GM23248 (cell line): ENCODE measurements at regions not wholly inside any gene's neighbourhood (a gene's known extent, or its start where the extent isn't known, plus 50 kb on each side); places are given as distances from the start of the nearest gene placed in this dataset.

Source experiments
- DNase-seq: peaks from one replicate; pipeline ENCODE4 v3.0.0-alpha.2; 2015
- H2AFZ ChIP-seq: fragments of 200-600 bp; sonication (generic); 2 replicates; pipeline ENCODE4 v1.6.1; 2016; ENCODE audit warnings: antibody characterized with exemption
- H3F3A ChIP-seq: fragments of 200-600 bp; sonication (generic); 2 replicates; pipeline ENCODE4 v1.6.1; 2016; ENCODE audit warnings: mild to moderate bottlenecking, antibody characterized with exemption, mixed run types; ENCODE audit not compliant: insufficient read depth
- H3K27ac ChIP-seq: fragments of 200-600 bp; sonication (generic); 2 replicates; pipeline ENCODE4 v1.5.1; 2016; ENCODE audit warnings: mild to moderate bottlenecking
- H3K27me3 ChIP-seq: fragments of 200-600 bp; sonication (generic); replicated peaks from 2 replicates; pipeline ENCODE4 v1.6.1; 2016; ENCODE audit warnings: mild to moderate bottlenecking; ENCODE audit not compliant: insufficient read depth
- H3K36me3 ChIP-seq: fragments of 200-600 bp; sonication (generic); 2 replicates; pipeline ENCODE4 v1.6.1; 2016; ENCODE audit warnings: low read depth, mild to moderate bottlenecking
- H3K4me1 ChIP-seq: fragments of 200-600 bp; sonication (generic); 2 replicates; pipeline ENCODE4 v1.6.1; 2016; ENCODE audit warnings: mild to moderate bottlenecking; ENCODE audit not compliant: insufficient read depth
- H3K4me2 ChIP-seq: fragments of 200-600 bp; sonication (generic); one replicate; pipeline ENCODE4 v1.6.1; 2016; ENCODE audit warnings: mild to moderate bottlenecking; ENCODE audit not compliant: unreplicated experiment
- H3K4me3 ChIP-seq: fragments of 200-600 bp; sonication (generic); 2 replicates; pipeline ENCODE4 v1.5.1; 2016; ENCODE audit warnings: mild to moderate bottlenecking
- H3K79me2 ChIP-seq: fragments of 200-600 bp; sonication (generic); 2 replicates; pipeline ENCODE4 v1.6.1; 2016; ENCODE audit warnings: mild to moderate bottlenecking; ENCODE audit not compliant: insufficient read depth
- H3K9ac ChIP-seq: fragments of 200-600 bp; sonication (generic); 2 replicates; pipeline ENCODE4 v1.6.1; 2016; ENCODE audit warnings: mild to moderate bottlenecking
- H3K9me2 ChIP-seq: fragments of 200-600 bp; sonication (generic); 2 replicates; pipeline ENCODE4 v1.6.1; 2016; ENCODE audit warnings: mixed run types, mild to moderate bottlenecking, moderate library complexity; ENCODE audit not compliant: insufficient read depth
- H3K9me3 ChIP-seq: fragments of 200-600 bp; sonication (generic); one replicate; pipeline ENCODE4 v1.6.1; 2017; ENCODE audit warnings: low read depth
- H4K20me1 ChIP-seq: fragments of 200-600 bp; sonication (generic); 2 replicates; pipeline ENCODE4 v1.6.0; 2016; ENCODE audit not compliant: insufficient read depth
- EZH2 ChIP-seq: fragments of 200-600 bp; sonication (generic); IDR thresholded peaks from 2 replicates; pipeline ENCODE4 v1.6.1; 2018; ENCODE audit warnings: antibody characterized with exemption, mild to moderate bottlenecking; ENCODE audit not compliant: insufficient read depth, poor library complexity, severe bottlenecking
- EZH2phosphoT487 ChIP-seq: fragments of 200-600 bp; sonication (generic); IDR thresholded peaks from 2 replicates; pipeline ENCODE4 v1.6.1; 2018; ENCODE audit warnings: antibody characterized with exemption, moderate library complexity, mild to moderate bottlenecking, low read depth; ENCODE audit not compliant: insufficient read depth
- WGBS, 2 experiments: methylation state at CpG; one replicate each; pipeline ENCODE4 v1.1.6; 2015 to 2017; ENCODE audit warnings: low lambda C conversion rate in 2 of 2, low coverage in 1 of 2; ENCODE audit errors: missing lambda C conversion rate in 2 of 2; 5-methylcytosine and 5-hydroxymethylcytosine counted together
- in situ Hi-C: fragments of 300-500 bp; cut with MboI; formaldehyde crosslinking; loops from 2 replicates; pipeline ENCODE4 v1.15.0; 2020

DNA sequence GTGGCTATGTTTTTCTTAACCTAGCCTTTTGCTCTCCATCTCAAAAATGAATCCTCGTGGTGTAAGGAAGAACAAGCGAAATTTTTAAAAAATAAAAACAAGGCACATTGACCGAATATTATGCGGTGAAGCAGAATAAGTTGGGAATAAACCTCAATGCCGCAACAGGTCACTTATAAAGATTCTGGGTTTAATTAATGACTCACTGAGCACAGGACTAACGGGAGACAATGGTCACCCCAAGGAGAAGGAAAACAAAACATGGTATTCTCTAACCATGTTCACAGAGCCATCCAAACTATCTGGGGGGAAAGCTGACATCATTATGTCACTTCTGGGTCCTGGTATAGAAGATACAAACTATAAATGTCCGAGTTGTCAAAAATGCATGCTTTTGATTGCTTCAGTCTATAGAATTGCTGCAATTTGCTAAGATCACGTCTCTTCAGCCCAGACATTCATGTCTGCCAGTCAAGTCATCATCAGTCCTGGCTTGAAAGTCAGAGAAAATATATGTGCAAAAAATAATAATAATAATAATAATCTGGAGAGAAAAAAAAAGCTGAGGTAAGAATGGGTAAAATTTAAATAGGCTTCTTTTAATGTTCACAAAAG lies 280.6 kb downstream of the NR2F1-AS1 start:
- TF ChIP-seq EZH2phosphoT487 = no peak
- TF ChIP-seq EZH2 = no peak
- in situ Hi-C loops = no loop called here
- H4K20me1 ChIP-seq = no peaks in the 10 kb centered on the region
- H3K9me3 ChIP-seq = no peaks in the 10 kb centered on the region
- no peaks in the 10 kb centered on the region for H3K27me3 ChIP-seq
- DNase-seq = no peak
- no peak overlapping the region for H2AFZ ChIP-seq
- no peak overlapping the region for H3K27ac ChIP-seq
- H3K4me3 ChIP-seq = no peak overlapping the region
- WGBS, 2 experiments = 83 to 85% methylated on average over 8 of the region's 8 CpGs
- peaks cover 9% of the 10 kb centered on the region; the same call in 1 of the 2 replicates for H3F3A ChIP-seq
- peaks cover 12% of the 10 kb centered on the region; the same call in 1 of the 2 replicates for H3K4me1 ChIP-seq
- H3K79me2 ChIP-seq = no peaks in the 10 kb centered on the region
- no peaks in the 10 kb centered on the region for H3K9me2 ChIP-seq
- no peak overlapping the region for H3K9ac ChIP-seq
- no peaks in the 10 kb centered on the region for H3K36me3 ChIP-seq
- no peak overlapping the region for H3K4me2 ChIP-seq

DNA sequence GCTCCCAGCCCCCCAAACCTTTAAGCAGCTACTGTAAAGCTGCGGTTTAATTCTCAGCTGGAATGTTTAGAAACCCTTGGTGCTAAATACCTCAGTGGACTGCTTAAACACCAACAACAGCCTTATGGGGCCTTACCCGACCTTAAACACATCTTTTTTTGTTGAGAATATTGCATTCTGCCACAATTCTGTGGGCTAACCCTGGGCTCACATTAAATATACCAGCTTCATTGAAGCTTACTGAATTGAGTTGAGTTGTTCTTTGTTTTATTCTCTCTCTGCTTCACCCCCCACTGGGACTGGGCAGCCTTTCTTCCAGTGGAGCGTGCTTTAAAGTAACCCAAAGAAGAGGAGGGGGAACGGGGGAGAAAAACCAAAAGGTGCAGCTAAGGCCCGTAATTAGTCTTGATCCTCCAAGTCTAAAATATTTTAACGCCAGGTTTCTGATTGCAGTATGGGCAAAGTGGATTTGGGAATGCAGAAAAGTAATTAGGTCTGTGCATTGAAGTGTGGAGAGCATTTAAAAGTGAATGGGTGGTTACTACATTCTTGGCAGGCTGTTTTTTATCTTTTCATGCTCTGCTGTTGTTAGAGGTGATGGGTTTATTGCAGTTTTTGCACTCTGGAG lies 281.2 kb downstream of the NR2F1-AS1 start:
- H2AFZ ChIP-seq = no peak overlapping the region
- H3K9ac ChIP-seq = no peak overlapping the region
- H3K4me3 ChIP-seq = no peak overlapping the region
- peaks cover 17% of the 10 kb centered on the region for H3K4me1 ChIP-seq
- no peaks in the 10 kb centered on the region for H3K27me3 ChIP-seq
- 93 to 95% methylated on average over 6 of the region's 6 CpGs for WGBS, 2 experiments
- TF ChIP-seq EZH2phosphoT487 (no peak), EZH2 (no peak)
- H3K9me2 ChIP-seq = no peaks in the 10 kb centered on the region
- peaks cover 9% of the 10 kb centered on the region; the same call in 1 of the 2 replicates for H3F3A ChIP-seq
- H3K9me3 ChIP-seq = no peaks in the 10 kb centered on the region
- no peaks in the 10 kb centered on the region for H3K36me3 ChIP-seq
- H3K4me2 ChIP-seq = no peak overlapping the region
- no peak overlapping the region for H3K27ac ChIP-seq
- no peak for DNase-seq
- no peaks in the 10 kb centered on the region for H4K20me1 ChIP-seq
- in situ Hi-C loops = no loop called here
- H3K79me2 ChIP-seq = no peaks in the 10 kb centered on the region

DNA sequence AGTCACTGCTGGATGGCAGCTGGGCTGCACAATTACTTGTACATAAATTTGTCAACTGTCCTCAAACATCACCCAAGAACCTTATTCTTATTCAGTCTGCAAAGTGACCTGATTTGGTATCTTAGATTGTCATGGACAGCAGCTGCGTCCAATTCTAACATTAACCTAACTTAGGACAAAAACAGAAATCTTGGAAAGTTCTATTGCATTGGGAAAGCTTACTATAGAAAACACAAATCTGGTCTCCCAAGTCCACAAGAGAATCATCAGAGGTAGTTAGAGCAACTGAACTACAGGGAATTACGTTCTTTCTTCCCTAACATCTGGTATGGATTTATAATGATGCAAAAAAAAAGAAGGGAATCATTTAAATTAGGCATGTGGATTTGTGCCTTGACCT lies 283.9 kb downstream of the NR2F1-AS1 start:
- DNase-seq = no peak
- H2AFZ ChIP-seq = no peak overlapping the region
- H3F3A ChIP-seq = peaks cover 20% of the 10 kb centered on the region
- H3K27me3 ChIP-seq = no peaks in the 10 kb centered on the region
- no peaks in the 10 kb centered on the region for H3K79me2 ChIP-seq
- no peaks in the 10 kb centered on the region for H3K36me3 ChIP-seq
- WGBS, 2 experiments = 83 to 86% methylated on average over 2 of the region's 2 CpGs
- H3K4me1 ChIP-seq = peaks cover 30% of the 10 kb centered on the region
- H3K9me2 ChIP-seq = no peaks in the 10 kb centered on the region
- in situ Hi-C loops = no loop called here
- no peak overlapping the region for H3K9ac ChIP-seq
- no peaks in the 10 kb centered on the region for H3K9me3 ChIP-seq
- H3K4me2 ChIP-seq = no peak overlapping the region
- H3K27ac ChIP-seq = no peak overlapping the region
- no peak overlapping the region for H3K4me3 ChIP-seq
- no peak for TF ChIP-seq EZH2phosphoT487
- TF ChIP-seq EZH2 = no peak
- no peaks in the 10 kb centered on the region for H4K20me1 ChIP-seq

DNA sequence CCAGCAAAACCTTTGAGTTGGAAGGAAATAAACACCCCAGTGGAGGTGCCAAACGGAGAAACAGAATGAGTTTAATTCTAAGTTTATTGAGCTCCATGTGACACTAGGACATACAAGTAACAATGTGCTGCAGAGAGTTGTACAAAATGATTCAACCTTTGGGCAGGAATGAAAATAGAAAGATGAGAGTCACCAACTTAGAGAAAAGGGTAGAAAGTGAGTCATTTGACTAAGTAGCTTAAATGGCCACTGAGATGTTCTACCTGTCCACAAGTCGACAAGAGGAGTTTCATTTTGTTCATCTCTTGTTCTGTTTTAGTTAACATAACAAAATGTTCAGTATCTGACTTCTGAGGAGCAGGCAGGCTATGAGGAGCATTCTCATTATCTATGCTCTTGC lies 284.7 kb downstream of the NR2F1-AS1 start:
- Histone ChIP-seq H3K27ac (no peak overlapping the region), H3K4me1 (peaks cover 30% of the 10 kb centered on the region), H3K79me2 (no peaks in the 10 kb centered on the region), H3K9me3 (no peaks in the 10 kb centered on the region), H3K9me2 (no peaks in the 10 kb centered on the region), H3K4me2 (no peak overlapping the region), H3K9ac (no peak overlapping the region), H3K36me3 (no peaks in the 10 kb centered on the region), H4K20me1 (no peaks in the 10 kb centered on the region), H3K27me3 (no peaks in the 10 kb centered on the region), H2AFZ (no peak overlapping the region), H3K4me3 (no peak overlapping the region), H3F3A (peaks cover 20% of the 10 kb centered on the region)
- DNase-seq = peak; percentile 53
- in situ Hi-C loops = no loop called here
- 84 to 93% methylated on average over 2 of the region's 2 CpGs for WGBS, 2 experiments
- TF ChIP-seq EZH2 (no peak), EZH2phosphoT487 (no peak)

DNA sequence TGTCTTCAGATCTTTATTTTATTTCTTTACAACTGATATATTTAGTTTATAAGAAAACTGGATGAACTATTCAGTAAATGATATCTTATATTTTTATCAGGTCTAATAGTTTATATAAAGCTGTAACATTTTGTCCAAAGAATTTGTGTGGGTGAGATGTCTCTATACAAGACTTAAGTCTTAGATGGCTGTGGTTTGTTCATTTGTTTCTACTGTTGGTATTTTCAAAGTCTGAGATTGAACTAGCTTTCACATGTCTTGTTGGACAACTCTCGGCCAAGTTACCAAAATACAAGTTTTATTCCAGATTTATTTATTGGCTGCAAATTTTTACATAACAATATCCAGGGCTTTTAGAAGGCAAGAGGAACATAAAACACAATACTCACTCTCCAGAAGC lies 286.0 kb downstream of the NR2F1-AS1 start:
- no peak for DNase-seq
- TF ChIP-seq EZH2 = no peak
- TF ChIP-seq EZH2phosphoT487 = no peak
- no peaks in the 10 kb centered on the region for H3K9me3 ChIP-seq
- peaks cover 30% of the 10 kb centered on the region for H3K4me1 ChIP-seq
- H3K4me2 ChIP-seq = no peak overlapping the region
- no peak overlapping the region for H3K9ac ChIP-seq
- no peak overlapping the region for H3K4me3 ChIP-seq
- H3K36me3 ChIP-seq = no peaks in the 10 kb centered on the region
- 92 to 97% methylated on average over 1 of the region's 1 CpG for WGBS, 2 experiments
- no peaks in the 10 kb centered on the region for H3K9me2 ChIP-seq
- H3F3A ChIP-seq = peaks cover 20% of the 10 kb centered on the region
- no peaks in the 10 kb centered on the region for H4K20me1 ChIP-seq
- H3K27ac ChIP-seq = no peak overlapping the region
- in situ Hi-C loops = no loop called here
- no peaks in the 10 kb centered on the region for H3K79me2 ChIP-seq
- H3K27me3 ChIP-seq = no peaks in the 10 kb centered on the region
- no peak overlapping the region for H2AFZ ChIP-seq
